Parathyroid adenoma (tissue), 2 donors: ENCODE measurements at regions not wholly inside any gene's neighbourhood (a gene's known extent, or its start where the extent isn't known, plus 50 kb on each side); places are given as distances from the start of the nearest gene placed in this dataset.

Source experiments
- H2AFZ ChIP-seq: fragments of 300-600 bp; sonication (generic); one replicate; pipeline ENCODE4 v1.7.0; 2017; ENCODE audit warnings: antibody characterized with exemption, mild to moderate bottlenecking
- H3K27ac ChIP-seq: fragments of 300-600 bp; sonication (generic); one replicate; pipeline ENCODE4 v1.7.0; 2017
- H3K27me3 ChIP-seq: fragments of 300-600 bp; sonication (generic); one replicate; pipeline ENCODE4 v1.7.0; 2017; ENCODE audit warnings: low read length; ENCODE audit not compliant: control insufficient read depth, insufficient read depth
- H3K36me3 ChIP-seq: fragments of 300-600 bp; sonication (generic); one replicate; pipeline ENCODE4 v1.7.0; 2017; ENCODE audit warnings: low read length; ENCODE audit not compliant: control insufficient read depth, insufficient read depth
- H3K4me1 ChIP-seq: fragments of 300-600 bp; sonication (generic); one replicate; pipeline ENCODE4 v1.7.0; 2017; ENCODE audit warnings: control low read depth
- H3K4me2 ChIP-seq: fragments of 300-600 bp; sonication (generic); one replicate; pipeline ENCODE4 v1.7.0; 2017; ENCODE audit warnings: low read length
- H3K4me3 ChIP-seq: fragments of 300-600 bp; sonication (generic); one replicate; pipeline ENCODE4 v1.7.0; 2017; ENCODE audit warnings: low read depth, low read length
- H3K79me2 ChIP-seq: fragments of 300-600 bp; sonication (generic); one replicate; pipeline ENCODE4 v1.7.0; 2017; ENCODE audit warnings: control low read depth
- H3K9ac ChIP-seq: fragments of 300-600 bp; sonication (generic); one replicate; pipeline ENCODE4 v1.7.0; 2017; ENCODE audit warnings: mild to moderate bottlenecking
- H3K9me3 ChIP-seq: fragments of 300-600 bp; sonication (generic); one replicate; pipeline ENCODE4 v1.7.0; 2017; ENCODE audit warnings: low read length; ENCODE audit not compliant: control insufficient read depth
- CTCF ChIP-seq: fragments of 300-600 bp; sonication (generic); IDR thresholded peaks from one replicate; pipeline ENCODE4 v1.7.0; 2017; ENCODE audit warnings: antibody characterized with exemption, mild to moderate bottlenecking
- donor health status: primary hyperparathyroidism.

DNA sequence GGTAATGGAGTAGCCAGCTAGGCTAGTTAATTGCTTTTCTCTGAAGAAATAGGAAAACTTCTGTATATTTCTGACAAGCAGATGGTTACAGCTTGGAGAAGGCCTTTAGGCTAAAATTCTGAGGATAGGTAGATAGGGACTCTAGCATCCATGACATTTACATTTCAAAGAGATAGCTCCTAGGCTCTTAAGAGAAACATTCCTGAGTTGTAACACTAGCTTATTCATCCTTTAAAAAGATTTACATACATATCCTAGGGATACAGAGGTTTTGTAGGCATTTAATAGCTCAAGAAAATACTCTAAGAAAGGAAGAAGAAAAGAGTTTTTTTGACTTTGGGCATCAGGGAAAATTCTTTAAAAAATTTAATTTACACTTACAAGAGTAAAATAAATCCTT is 130.9 kb upstream of the CCDC179 start:
- Histone ChIP-seq H3K9me3 (no peaks in the 10 kb centered on the region), H3K79me2 (no peaks in the 10 kb centered on the region), H3K27ac (no peak overlapping the region), H3K4me1 (no peaks in the 10 kb centered on the region), H3K4me2 (no peak overlapping the region), H3K9ac (no peak overlapping the region), H3K27me3 (no peaks in the 10 kb centered on the region), H3K36me3 (no peaks in the 10 kb centered on the region), H3K4me3 (no peak overlapping the region), H2AFZ (no peak overlapping the region)
- no peak for TF ChIP-seq CTCF

- Histone ChIP-seq H3K4me2 (no peak overlapping the region), H2AFZ (no peak overlapping the region), H3K36me3 (no peaks in the 10 kb centered on the region), H3K9me3 (no peaks in the 10 kb centered on the region), H3K4me3 (no peak overlapping the region), H3K79me2 (no peaks in the 10 kb centered on the region), H3K27ac (no peak overlapping the region), H3K9ac (no peak overlapping the region), H3K4me1 (no peaks in the 10 kb centered on the region), H3K27me3 (no peaks in the 10 kb centered on the region)
- TF ChIP-seq CTCF, result no peak
These were observed 146.5 kb upstream of the CCDC179 start for GRCh38 chr11:23006730-23007129.

GRCh38 chr11:23010790-23011335 is 150.6 kb upstream of the CCDC179 start:
- Histone ChIP-seq H3K9ac (no peak overlapping the region), H3K79me2 (no peaks in the 10 kb centered on the region), H3K27me3 (no peaks in the 10 kb centered on the region), H3K4me3 (no peak overlapping the region), H3K4me2 (no peak overlapping the region), H3K36me3 (no peaks in the 10 kb centered on the region), H3K9me3 (no peaks in the 10 kb centered on the region), H2AFZ (no peak overlapping the region), H3K4me1 (no peaks in the 10 kb centered on the region), H3K27ac (no peak overlapping the region)
- TF ChIP-seq CTCF, result no peak

DNA sequence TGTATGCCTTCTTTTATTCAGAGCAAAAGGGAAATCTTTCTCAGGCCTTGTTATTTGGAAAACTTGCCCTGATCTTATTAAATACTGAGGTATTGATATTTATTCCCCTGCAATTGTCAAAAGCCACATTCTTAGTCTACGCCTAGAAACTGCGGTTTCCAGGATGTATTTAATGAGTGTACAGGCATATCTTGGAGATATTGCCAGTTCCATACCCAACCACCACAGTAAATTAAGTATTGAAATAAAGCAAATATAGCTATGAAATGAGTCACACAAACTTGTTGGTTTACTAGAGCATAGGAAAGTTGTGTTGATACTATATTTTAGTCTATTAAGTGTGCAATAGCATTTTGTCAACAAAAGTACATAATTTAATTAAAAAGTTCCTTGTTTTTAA is 152.7 kb upstream of the CCDC179 start:
- H3K9ac ChIP-seq, result no peak overlapping the region
- no peaks in the 10 kb centered on the region for H3K79me2 ChIP-seq
- no peaks in the 10 kb centered on the region for H3K4me1 ChIP-seq
- no peak overlapping the region for H3K4me3 ChIP-seq
- no peaks in the 10 kb centered on the region for H3K9me3 ChIP-seq
- H3K36me3 ChIP-seq, result no peaks in the 10 kb centered on the region
- H3K27ac ChIP-seq, result no peak overlapping the region
- no peak overlapping the region for H3K4me2 ChIP-seq
- H3K27me3 ChIP-seq, result no peaks in the 10 kb centered on the region
- H2AFZ ChIP-seq, result no peak overlapping the region
- TF ChIP-seq CTCF, result no peak

DNA sequence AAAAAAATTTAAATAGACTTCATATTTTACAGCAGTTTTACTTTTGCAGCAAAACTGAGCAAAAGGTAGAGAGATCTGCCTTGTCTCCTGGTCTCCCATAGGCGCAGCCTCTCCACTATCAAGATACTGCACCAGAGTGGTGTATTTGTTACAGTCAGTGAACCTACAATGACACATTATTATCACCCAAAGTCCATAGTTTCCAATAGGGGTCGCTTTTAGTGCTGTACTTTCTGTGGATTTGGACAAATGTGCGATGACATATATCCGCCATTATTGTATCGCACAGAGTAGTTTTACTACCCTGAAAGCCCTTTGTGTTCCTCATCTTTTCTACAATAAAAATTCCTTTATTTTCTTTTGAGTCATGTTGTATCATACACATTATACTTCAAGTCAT is 153.2 kb upstream of the CCDC179 start:
- H3K27me3 ChIP-seq, result no peaks in the 10 kb centered on the region
- H3K9ac ChIP-seq, result no peak overlapping the region
- no peak overlapping the region for H2AFZ ChIP-seq
- no peak overlapping the region for H3K4me2 ChIP-seq
- H3K9me3 ChIP-seq, result no peaks in the 10 kb centered on the region
- H3K4me3 ChIP-seq, result no peak overlapping the region
- H3K79me2 ChIP-seq, result no peaks in the 10 kb centered on the region
- no peak for TF ChIP-seq CTCF
- H3K27ac ChIP-seq, result no peak overlapping the region
- H3K36me3 ChIP-seq, result no peaks in the 10 kb centered on the region
- no peaks in the 10 kb centered on the region for H3K4me1 ChIP-seq
